A549 (cell line): ENCODE measurements at regions not wholly inside any gene's neighbourhood (a gene's known extent, or its start where the extent isn't known, plus 50 kb on each side); places are given as distances from the start of the nearest gene placed in this dataset.

ENCODE experiments used
- ATAC-seq, 2 experiments: fragments of 200-7000 bp in 1 of 2; fragments of >200 bp in 1 of 2; cut with Nextera tagmentation in 1 of 2; cut with Tn5 transposase in 1 of 2; 3 replicates each; pipeline versions ENCODE4 v1.8.0 to v1.9.1; 2018 to 2020; ENCODE audit warnings: mild to moderate bottlenecking in 1 of 2, moderate library complexity in 1 of 2
- CTCF ChIA-PET: fragments of 300-600 bp; sonication (Branson Sonifier 250); formaldehyde crosslinking; extraction: SDS; loops from one replicate; lab custom pipeline; 2021; ENCODE audit warnings: antibody characterized with exemption, inconsistent platforms; lab: Yijun Ruan, JAX
- POLR2A ChIA-PET: fragments of 350-600 bp; formaldehyde crosslinking; extraction: SDS; loops from one replicate; lab custom pipeline; 2021; ENCODE audit warnings: antibody characterized with exemption, inconsistent platforms; lab: Yijun Ruan, JAX
- DNase-seq, 2 experiments: peaks; one replicate each; pipeline versions ENCODE4 v3.0.0 to v3.0.0-alpha.2; 2011 to 2016; ENCODE audit warnings: low read depth in 1 of 2, low spot score in 1 of 2
- FAIRE-seq: peaks from 2 replicates; lab custom pipeline; 2011; peaks lifted over from hg19 to GRCh38; lab: Jason Lieb, UNC
- H3K27ac ChIP-seq, 2 experiments: fragments of >200 bp; sonication (Bioruptor Twin); formaldehyde crosslinking; 3 replicates each; pipeline ENCODE4 v1.5.1; 2016 to 2017
- H3K4me1 ChIP-seq: fragments of >200 bp; sonication (Bioruptor Twin); formaldehyde crosslinking; 3 replicates; pipeline ENCODE4 v1.6.1; 2016
- H3K4me2 ChIP-seq: fragments of >200 bp; sonication (Bioruptor Twin); formaldehyde crosslinking; 3 replicates; pipeline ENCODE4 v1.6.1; 2016
- H3K4me3 ChIP-seq: fragments of >200 bp; sonication (Bioruptor Twin); formaldehyde crosslinking; 3 replicates; pipeline ENCODE4 v1.5.1; 2016
- H3K9me3 ChIP-seq: fragments of >200 bp; sonication (Bioruptor Twin); formaldehyde crosslinking; 3 replicates; pipeline ENCODE4 v1.6.1; 2016
- CBX8 ChIP-seq: fragments of 200-600 bp; sonication (generic); IDR thresholded peaks from 2 replicates; pipeline ENCODE4 v1.6.1; 2016
- CEBPB ChIP-seq, 2 experiments: fragments of >200 bp in 1 of 2; sonication (Bioruptor Twin) in 1 of 2; formaldehyde crosslinking in 1 of 2; IDR thresholded peaks; 2 replicates each; pipeline ENCODE4 v1.6.1; 2012 to 2016
- CHD4 ChIP-seq: fragments of 200-600 bp; sonication (generic); IDR thresholded peaks from 2 replicates; pipeline ENCODE4 v1.6.1; 2016; ENCODE audit warnings: antibody characterized with exemption, mild to moderate bottlenecking, borderline replicate concordance
- EP300 ChIP-seq, 2 experiments: fragments of >200 bp; sonication (Bioruptor Twin); formaldehyde crosslinking; IDR thresholded peaks; 2 replicates in 1 of 2; 3 replicates in 1 of 2; pipeline ENCODE4 v1.6.1; 2016 to 2017
- FOSB ChIP-seq: fragments of 250-450 bp; sonication (Bioruptor Pico); IDR thresholded peaks from 2 replicates; pipeline ENCODE4 v1.5.0; 2020; ENCODE audit warnings: mild to moderate bottlenecking, moderate library complexity
- FOXS1 ChIP-seq: fragments of 250-450 bp; sonication (Bioruptor Pico); IDR thresholded peaks from 2 replicates; pipeline ENCODE4 v1.5.0; 2020; ENCODE audit warnings: mild to moderate bottlenecking, moderate library complexity
- GATA3 ChIP-seq: IDR thresholded peaks from 2 replicates; pipeline ENCODE4 v1.6.1; 2012; ENCODE audit warnings: borderline replicate concordance
- HOXB5 ChIP-seq: fragments of 250-450 bp; sonication (Bioruptor Pico); IDR thresholded peaks from 2 replicates; pipeline ENCODE4 v1.5.0; 2020; ENCODE audit warnings: mild to moderate bottlenecking, moderate library complexity
- JUN ChIP-seq, 2 experiments: fragments of >200 bp; sonication (Bioruptor Twin); formaldehyde crosslinking; IDR thresholded peaks; 2 replicates in 1 of 2; 3 replicates in 1 of 2; pipeline ENCODE4 v1.6.1; 2016 to 2017
- POLR2A ChIP-seq: IDR thresholded peaks from 2 replicates; pipeline ENCODE4 v1.6.1; 2012; ENCODE audit warnings: mild to moderate bottlenecking, low read length
- RAD21 ChIP-seq, 2 experiments: fragments of >200 bp in 1 of 2; sonication (Bioruptor Twin) in 1 of 2; formaldehyde crosslinking in 1 of 2; IDR thresholded peaks in 1 of 2; conservative IDR thresholded peaks in 1 of 2; 2 replicates in 1 of 2; 3 replicates in 1 of 2; pipeline ENCODE4 v1.6.1; 2012 to 2018; ENCODE audit warnings: inconsistent platforms in 1 of 2
- RARB ChIP-seq: fragments of 250-450 bp; sonication (Bioruptor Pico); IDR thresholded peaks from 2 replicates; pipeline ENCODE4 v1.8.0; 2021; ENCODE audit warnings: mild to moderate bottlenecking, moderate library complexity
- RFX5 ChIP-seq: fragments of 450-650 bp; IDR thresholded peaks from 2 replicates; pipeline ENCODE4 v1.7.1; 2014; ENCODE audit warnings: antibody characterized with exemption, mild to moderate bottlenecking, moderate library complexity
- RNF2 ChIP-seq: fragments of 200-600 bp; sonication (generic); IDR thresholded peaks from 2 replicates; pipeline ENCODE4 v1.6.1; 2016; ENCODE audit warnings: low read depth, mild to moderate bottlenecking, antibody characterized with exemption, moderate library complexity, borderline replicate concordance
- SMC3 ChIP-seq: fragments of >200 bp; sonication (Bioruptor Twin); formaldehyde crosslinking; IDR thresholded peaks from 3 replicates; pipeline ENCODE4 v1.6.1; 2018; ENCODE audit warnings: inconsistent platforms
- TFCP2L1 ChIP-seq: fragments of 250-450 bp; sonication (Bioruptor Pico); IDR thresholded peaks from 2 replicates; pipeline ENCODE4 v1.5.0; 2021; ENCODE audit warnings: mild to moderate bottlenecking
- ZNF302 ChIP-seq: fragments of 250-450 bp; sonication (Bioruptor Pico); IDR thresholded peaks from 2 replicates; pipeline ENCODE4 v1.9.0; 2021; ENCODE audit warnings: inconsistent platforms, mild to moderate bottlenecking, moderate library complexity
- WGBS: methylation state at CpG from one replicate; pipeline ENCODE4 v1.1.6; 2017; ENCODE audit errors: missing lambda C conversion rate; 5-methylcytosine and 5-hydroxymethylcytosine counted together
- TF ChIP-seq, protein P1 (sequence below): IDR thresholded peaks from 2 replicates; pipeline ENCODE4 v1.6.1; 2012; ENCODE audit warnings: low read depth, borderline replicate concordance
- TF ChIP-seq, protein P2 (sequence below): fragments of 450-650 bp; IDR thresholded peaks from 2 replicates; pipeline ENCODE4 v1.6.1; 2014; ENCODE audit warnings: antibody characterized with exemption
- TF ChIP-seq, protein P3 (sequence below): fragments of 150-350 bp; IDR thresholded peaks from 2 replicates; pipeline ENCODE4 v1.6.1; 2014; ENCODE audit warnings: low read depth, mild to moderate bottlenecking, low read length
- TF ChIP-seq, protein P4 (sequence below): fragments of >200 bp; sonication (Bioruptor Twin); formaldehyde crosslinking; IDR thresholded peaks from 3 replicates; pipeline ENCODE4 v1.5.1; 2016

DNA sequence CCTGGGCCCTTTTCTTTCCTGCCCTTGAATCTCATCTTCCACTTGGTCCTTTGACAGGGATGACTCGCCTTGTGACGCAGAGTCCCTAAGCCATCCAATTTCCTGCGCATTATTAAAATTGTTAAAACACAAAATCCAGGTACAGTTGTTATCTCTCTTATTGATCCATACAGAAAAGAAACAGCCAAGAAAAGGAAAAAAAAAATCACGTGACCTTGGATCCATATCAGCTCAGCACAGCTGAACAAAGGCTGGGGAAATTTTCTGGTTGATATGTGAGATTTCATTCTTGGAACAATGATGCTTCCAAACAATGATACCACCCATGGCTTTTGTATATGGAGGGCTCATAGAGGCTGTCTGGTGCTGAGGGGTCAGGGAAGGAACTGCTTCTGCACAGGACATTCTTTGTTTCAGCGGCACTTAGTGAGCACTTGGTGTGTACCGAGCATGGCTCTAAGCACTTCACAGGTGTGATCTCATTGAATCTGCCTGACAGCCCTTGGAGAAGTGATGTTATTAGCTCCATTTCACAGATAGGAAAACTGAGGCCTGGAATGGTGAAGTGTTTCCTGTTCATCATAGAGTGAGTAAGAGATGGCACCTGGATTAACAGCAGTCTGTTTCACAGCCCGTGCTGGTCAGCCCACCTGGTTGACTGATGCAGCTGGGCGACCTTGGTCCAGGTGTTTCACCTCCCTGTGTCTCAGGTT lies 155.0 kb upstream of the SULF2 start:
- H3K4me3 ChIP-seq, result no peak overlapping the region
- H3K4me1 ChIP-seq, result no peaks in the 10 kb centered on the region
- no peaks in the 10 kb centered on the region; the same call in 2 of the 3 replicates for H3K9me3 ChIP-seq
- FAIRE-seq (no peak), ATAC-seq (no peak), DNase-seq (no peak)
- no peak overlapping the region for H3K27ac ChIP-seq
- POLR2A ChIA-PET, result no interaction called here
- TF ChIP-seq CEBPB (IDR thresholded peaks at IDR 0.05) (no peak), FOXS1 (no peak), RFX5 (no peak), SMC3 (no peak), RAD21 (conservative IDR thresholded peaks at IDR 0.05 in 1 of 2, IDR thresholded peaks at IDR 0.05 in 1 of 2) (no peak), JUN (IDR thresholded peaks at IDR 0.05) (no peak), FOSB (no peak), POLR2A (no peak)
- TF ChIP-seq, protein P1, sequence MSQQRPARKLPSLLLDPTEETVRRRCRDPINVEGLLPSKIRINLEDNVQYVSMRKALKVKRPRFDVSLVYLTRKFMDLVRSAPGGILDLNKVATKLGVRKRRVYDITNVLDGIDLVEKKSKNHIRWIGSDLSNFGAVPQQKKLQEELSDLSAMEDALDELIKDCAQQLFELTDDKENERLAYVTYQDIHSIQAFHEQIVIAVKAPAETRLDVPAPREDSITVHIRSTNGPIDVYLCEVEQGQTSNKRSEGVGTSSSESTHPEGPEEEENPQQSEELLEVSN, result no peak
- TF ChIP-seq, protein P2, sequence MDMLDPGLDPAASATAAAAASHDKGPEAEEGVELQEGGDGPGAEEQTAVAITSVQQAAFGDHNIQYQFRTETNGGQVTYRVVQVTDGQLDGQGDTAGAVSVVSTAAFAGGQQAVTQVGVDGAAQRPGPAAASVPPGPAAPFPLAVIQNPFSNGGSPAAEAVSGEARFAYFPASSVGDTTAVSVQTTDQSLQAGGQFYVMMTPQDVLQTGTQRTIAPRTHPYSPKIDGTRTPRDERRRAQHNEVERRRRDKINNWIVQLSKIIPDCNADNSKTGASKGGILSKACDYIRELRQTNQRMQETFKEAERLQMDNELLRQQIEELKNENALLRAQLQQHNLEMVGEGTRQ, result no peak
- WGBS, result 53% methylated on average over 8 of the region's 8 CpGs
- H3K4me2 ChIP-seq, result no peak overlapping the region
- CTCF ChIA-PET, result no interaction called here

DNA sequence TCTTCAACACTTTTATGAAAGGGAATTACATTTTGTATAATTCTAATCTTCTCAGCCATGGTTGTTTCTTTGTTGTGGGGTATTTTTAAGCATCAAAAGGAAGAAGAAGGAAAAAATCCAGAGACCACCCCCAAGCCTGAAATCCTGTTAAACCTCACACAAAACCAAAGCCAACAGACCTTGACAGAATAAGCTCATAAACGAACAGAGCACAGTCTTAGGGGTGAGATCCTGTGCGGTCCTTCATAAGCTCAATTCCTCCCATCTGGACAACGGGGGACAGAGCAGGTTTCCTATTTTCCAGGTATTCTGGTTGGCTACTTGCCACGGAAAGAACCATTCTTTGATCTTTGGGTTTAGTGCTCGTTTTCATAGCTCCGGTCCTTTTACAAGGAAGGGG lies 151.3 kb upstream of the SULF2 start:
- Histone ChIP-seq H3K9me3 (no peaks in the 10 kb centered on the region; the same call in 2 of the 3 replicates), H3K4me1 (no peaks in the 10 kb centered on the region), H3K27ac (no peak overlapping the region), H3K4me2 (no peak overlapping the region), H3K4me3 (no peak overlapping the region)
- no peak for ATAC-seq
- TF ChIP-seq RNF2 (peak; percentile 96), CBX8 (peak; percentile 96), HOXB5 (CRISPR knock-in tag) (no peak)
- ChIA-PET CTCF (interaction anchor here (0.7 to 1.2 kb wide), 2 partner anchors 10 to 592 kb away, joined by 3 to 4 read pairs; no protein-coding TSS in a partner anchor), POLR2A (no interaction called here)
- 9% methylated on average over 6 of the region's 6 CpGs for WGBS
- no peak for DNase-seq
- no peak for FAIRE-seq

DNA sequence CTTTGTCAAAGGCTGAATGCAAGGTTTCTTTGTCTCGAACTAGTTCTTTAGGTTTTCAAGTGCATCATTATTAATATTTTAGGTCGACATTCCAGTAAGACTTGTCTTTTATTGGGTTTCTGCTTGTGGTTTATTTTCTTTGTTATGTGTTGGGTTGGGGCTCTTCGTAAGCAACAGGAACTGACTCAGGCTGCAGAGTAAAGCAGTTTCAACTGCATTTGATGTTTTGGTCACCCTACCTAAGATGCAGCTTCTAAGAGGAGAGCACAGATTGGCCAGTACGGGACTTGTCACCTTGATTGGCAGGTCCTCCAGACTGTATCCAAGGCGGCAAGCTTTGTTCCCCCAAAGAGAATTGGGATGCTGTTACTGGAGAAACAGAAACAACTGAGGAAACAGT lies 149.5 kb upstream of the SULF2 start:
- FAIRE-seq (no peak), DNase-seq (no peak), ATAC-seq (no peak)
- Histone ChIP-seq H3K4me3 (no peak overlapping the region), H3K4me1 (no peaks in the 10 kb centered on the region), H3K27ac (no peak overlapping the region), H3K9me3 (peaks cover 4% of the 10 kb centered on the region; the same call in 1 of the 3 replicates), H3K4me2 (no peak overlapping the region)
- TF ChIP-seq FOXS1 (no peak), GATA3 (no peak)
- POLR2A ChIA-PET, result no interaction called here
- WGBS, result 15% methylated on average over 5 of the region's 5 CpGs
- CTCF ChIA-PET, result no interaction called here

DNA sequence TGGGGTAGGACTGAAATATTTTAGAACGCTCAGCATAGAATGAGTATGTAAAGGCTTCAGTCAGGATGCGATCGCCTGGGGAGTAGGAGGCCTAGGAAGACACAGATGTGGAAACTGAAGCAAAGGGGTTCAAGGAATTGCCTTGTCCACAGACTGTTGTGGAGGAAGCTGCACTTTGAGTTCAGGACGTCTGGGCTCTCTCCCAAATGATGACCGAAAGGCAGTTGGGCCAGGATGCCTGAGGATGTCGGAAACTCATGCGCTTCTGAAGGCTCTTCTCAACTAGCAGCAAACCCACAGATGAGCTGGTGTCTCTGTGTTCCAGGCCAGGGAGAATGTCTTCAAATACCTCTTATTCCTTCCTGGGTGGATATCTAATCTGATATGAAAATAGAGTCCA lies 146.2 kb upstream of the SULF2 start:
- no peak for TF ChIP-seq ZNF302
- TF ChIP-seq, all 56 proteins: peak for 0
- WGBS, result 62% methylated on average over 7 of the region's 7 CpGs
- ChIA-PET POLR2A (no interaction called here), CTCF (interaction anchor here (1.0 to 1.4 kb wide), 2 partner anchors 11 to 689 kb away, joined by 3 to 4 read pairs; no protein-coding TSS in a partner anchor)
- Histone ChIP-seq H3K27ac (no peak overlapping the region), H3K4me2 (no peak overlapping the region), H3K9me3 (0 out of 3 replicates have a peak, but pooled peaks cover 4% of the 10 kb centered on the region), H3K4me1 (no peaks in the 10 kb centered on the region), H3K4me3 (no peak overlapping the region)
- DNase-seq (no peak), FAIRE-seq (no peak), ATAC-seq (no peak)

DNA sequence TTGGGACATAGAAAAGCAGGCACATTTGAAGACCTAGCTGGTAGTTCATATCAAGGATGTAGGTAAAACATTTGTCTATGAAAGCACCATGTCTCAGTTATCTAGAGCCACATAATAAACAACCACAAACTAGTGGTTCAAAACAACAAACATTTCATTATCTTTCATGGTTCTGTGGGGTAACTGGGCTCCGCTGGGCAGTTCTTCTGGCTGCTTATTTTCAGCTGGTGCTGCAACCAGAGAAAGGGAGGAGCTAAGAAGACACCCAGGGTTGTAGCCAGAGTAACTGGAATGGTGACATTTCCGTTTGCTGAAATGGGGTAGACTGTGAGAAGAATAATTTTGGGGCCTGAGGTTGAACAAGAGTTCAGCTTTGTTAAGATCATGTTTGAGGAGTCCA lies 145.7 kb upstream of the SULF2 start:
- no peak for FAIRE-seq
- CTCF ChIA-PET, result interaction anchor here (1.0 to 1.4 kb wide), 2 partner anchors 10 to 689 kb away, joined by 3 to 4 read pairs; no protein-coding TSS in a partner anchor
- WGBS, result 44% methylated on average over 2 of the region's 2 CpGs
- Histone ChIP-seq H3K4me1 (no peaks in the 10 kb centered on the region), H3K9me3 (0 out of 3 replicates have a peak, but pooled peaks cover 4% of the 10 kb centered on the region), H3K27ac (no peak overlapping the region), H3K4me3 (no peak overlapping the region), H3K4me2 (no peak overlapping the region)
- POLR2A ChIA-PET, result no interaction called here
- no peak for DNase-seq
- ATAC-seq, result no peak
- TF ChIP-seq, protein P3, sequence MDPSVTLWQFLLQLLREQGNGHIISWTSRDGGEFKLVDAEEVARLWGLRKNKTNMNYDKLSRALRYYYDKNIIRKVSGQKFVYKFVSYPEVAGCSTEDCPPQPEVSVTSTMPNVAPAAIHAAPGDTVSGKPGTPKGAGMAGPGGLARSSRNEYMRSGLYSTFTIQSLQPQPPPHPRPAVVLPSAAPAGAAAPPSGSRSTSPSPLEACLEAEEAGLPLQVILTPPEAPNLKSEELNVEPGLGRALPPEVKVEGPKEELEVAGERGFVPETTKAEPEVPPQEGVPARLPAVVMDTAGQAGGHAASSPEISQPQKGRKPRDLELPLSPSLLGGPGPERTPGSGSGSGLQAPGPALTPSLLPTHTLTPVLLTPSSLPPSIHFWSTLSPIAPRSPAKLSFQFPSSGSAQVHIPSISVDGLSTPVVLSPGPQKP, result no peak
- TF ChIP-seq RFX5, result no peak
- TF ChIP-seq, protein P1, result no peak
- TF ChIP-seq RAD21 (conservative IDR thresholded peaks at IDR 0.05 in 1 of 2, IDR thresholded peaks at IDR 0.05 in 1 of 2), result no peak
- no peak for TF ChIP-seq SMC3
- TF ChIP-seq, protein P4, sequence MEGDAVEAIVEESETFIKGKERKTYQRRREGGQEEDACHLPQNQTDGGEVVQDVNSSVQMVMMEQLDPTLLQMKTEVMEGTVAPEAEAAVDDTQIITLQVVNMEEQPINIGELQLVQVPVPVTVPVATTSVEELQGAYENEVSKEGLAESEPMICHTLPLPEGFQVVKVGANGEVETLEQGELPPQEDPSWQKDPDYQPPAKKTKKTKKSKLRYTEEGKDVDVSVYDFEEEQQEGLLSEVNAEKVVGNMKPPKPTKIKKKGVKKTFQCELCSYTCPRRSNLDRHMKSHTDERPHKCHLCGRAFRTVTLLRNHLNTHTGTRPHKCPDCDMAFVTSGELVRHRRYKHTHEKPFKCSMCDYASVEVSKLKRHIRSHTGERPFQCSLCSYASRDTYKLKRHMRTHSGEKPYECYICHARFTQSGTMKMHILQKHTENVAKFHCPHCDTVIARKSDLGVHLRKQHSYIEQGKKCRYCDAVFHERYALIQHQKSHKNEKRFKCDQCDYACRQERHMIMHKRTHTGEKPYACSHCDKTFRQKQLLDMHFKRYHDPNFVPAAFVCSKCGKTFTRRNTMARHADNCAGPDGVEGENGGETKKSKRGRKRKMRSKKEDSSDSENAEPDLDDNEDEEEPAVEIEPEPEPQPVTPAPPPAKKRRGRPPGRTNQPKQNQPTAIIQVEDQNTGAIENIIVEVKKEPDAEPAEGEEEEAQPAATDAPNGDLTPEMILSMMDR, result no peak
- TF ChIP-seq RARB (CRISPR knock-in tag), result no peak
- TF ChIP-seq CHD4, result no peak
- no peak for TF ChIP-seq TFCP2L1
- no peak for TF ChIP-seq EP300 (IDR thresholded peaks at IDR 0.05)
- no peak for TF ChIP-seq FOSB
